HEK293 (cell line): ENCODE measurements at regions not wholly inside any gene's neighbourhood (a gene's known extent, or its start where the extent isn't known, plus 50 kb on each side); places are given as distances from the start of the nearest gene placed in this dataset.

Source experiments
- CTCF ChIA-PET: fragments of 350-600 bp; formaldehyde crosslinking; extraction: SDS; loops from one replicate; lab custom pipeline; 2021; ENCODE audit warnings: antibody characterized with exemption; lab: Yijun Ruan, JAX
- POLR2A ChIA-PET: fragments of 300-600 bp; formaldehyde crosslinking; extraction: SDS; loops from one replicate; lab custom pipeline; 2020; ENCODE audit warnings: antibody characterized with exemption, inconsistent platforms; lab: Yijun Ruan, JAX
- H3K27ac ChIP-seq: fragments of 200-500 bp; sonication (Bioruptor generic); 2 replicates; pipeline ENCODE4 v1.5.1; 2014; ENCODE audit warnings: low read depth, low read length, control low read depth, inconsistent platforms; ENCODE audit errors: extremely low read depth
- H3K36me3 ChIP-seq, 2 experiments: fragments of 200-500 bp in 1 of 2; sonication (Bioruptor generic) in 1 of 2; 1 replicate in 1 of 2; 2 replicates in 1 of 2; pipeline ENCODE4 v1.5.1; 2014 to 2017; ENCODE audit warnings: inconsistent platforms in 2 of 2, low read length in 2 of 2; ENCODE audit not compliant: control insufficient read depth in 2 of 2, insufficient read depth in 1 of 2
- H3K4me1 ChIP-seq: fragments of 200-500 bp; sonication (Bioruptor generic); 2 replicates; pipeline ENCODE4 v1.5.1; 2014; ENCODE audit warnings: mild to moderate bottlenecking, low read length, inconsistent platforms; ENCODE audit not compliant: control insufficient read depth, insufficient read depth
- H3K4me3 ChIP-seq: 2 replicates; pipeline ENCODE4 v1.5.1; 2011; ENCODE audit warnings: low read depth, mild to moderate bottlenecking, control low read depth, low read length, moderate library complexity
- H3K9me3 ChIP-seq: fragments of 200-500 bp; sonication (Bioruptor generic); 2 replicates; pipeline ENCODE4 v1.5.1; 2014; ENCODE audit warnings: low read depth, low read length, inconsistent platforms; ENCODE audit not compliant: control insufficient read depth, insufficient read depth
- IKZF3 ChIP-seq: fragments of 450-650 bp; IDR thresholded peaks from 2 replicates; pipeline ENCODE4 v1.5.0; 2018; ENCODE audit warnings: missing biosample characterization, mild to moderate bottlenecking, missing genetic modification characterization, moderate library complexity
- PRDM10 ChIP-seq: fragments of 450-650 bp; formaldehyde crosslinking; IDR thresholded peaks from 2 replicates; pipeline ENCODE4 v1.5.1; 2016; ENCODE audit warnings: missing biosample characterization, missing genetic modification characterization
- PRDM2 ChIP-seq: fragments of 450-650 bp; formaldehyde crosslinking; IDR thresholded peaks from 2 replicates; pipeline ENCODE4 v1.5.1; 2016; ENCODE audit warnings: missing biosample characterization, missing genetic modification characterization, borderline replicate concordance
- ZIC2 ChIP-seq: fragments of 450-650 bp; formaldehyde crosslinking; IDR thresholded peaks from 2 replicates; pipeline ENCODE4 v1.5.1; 2016; ENCODE audit warnings: missing biosample characterization, missing genetic modification characterization
- ZNF112 ChIP-seq: fragments of 450-650 bp; formaldehyde crosslinking; IDR thresholded peaks from 2 replicates; pipeline ENCODE4 v1.5.0; 2017; ENCODE audit warnings: missing biosample characterization, missing genetic modification characterization
- ZNF132 ChIP-seq: fragments of 450-650 bp; formaldehyde crosslinking; IDR thresholded peaks from 2 replicates; pipeline ENCODE4 v1.5.1; 2017; ENCODE audit warnings: missing biosample characterization, missing genetic modification characterization, borderline replicate concordance
- ZNF155 ChIP-seq: fragments of 450-650 bp; formaldehyde crosslinking; IDR thresholded peaks from 2 replicates; pipeline ENCODE4 v1.5.1; 2016; ENCODE audit warnings: missing biosample characterization, missing genetic modification characterization
- ZNF169 ChIP-seq: fragments of 450-650 bp; formaldehyde crosslinking; IDR thresholded peaks from 2 replicates; pipeline ENCODE4 v1.5.1; 2016; ENCODE audit warnings: missing biosample characterization, missing genetic modification characterization
- ZNF24 ChIP-seq: fragments of 450-650 bp; formaldehyde crosslinking; IDR thresholded peaks from 2 replicates; pipeline ENCODE4 v1.5.1; 2016; ENCODE audit warnings: missing biosample characterization, missing genetic modification characterization
- ZNF416 ChIP-seq: fragments of 450-650 bp; formaldehyde crosslinking; IDR thresholded peaks from 2 replicates; pipeline ENCODE4 v1.5.1; 2016; ENCODE audit warnings: missing biosample characterization, missing genetic modification characterization
- ZNF48 ChIP-seq: fragments of 450-650 bp; formaldehyde crosslinking; IDR thresholded peaks from 2 replicates; pipeline ENCODE4 v1.5.1; 2016; ENCODE audit warnings: missing biosample characterization, missing genetic modification characterization
- ZNF549 ChIP-seq: fragments of 450-650 bp; IDR thresholded peaks from 2 replicates; pipeline ENCODE4 v1.5.1; 2018; ENCODE audit warnings: missing biosample characterization, missing genetic modification characterization, mild to moderate bottlenecking, inconsistent platforms, moderate library complexity
- ZNF629 ChIP-seq: fragments of 450-650 bp; formaldehyde crosslinking; IDR thresholded peaks from 2 replicates; pipeline ENCODE4 v1.5.1; 2017; ENCODE audit warnings: missing biosample characterization, missing genetic modification characterization
- ZNF658 ChIP-seq: fragments of 450-650 bp; formaldehyde crosslinking; IDR thresholded peaks from 2 replicates; pipeline ENCODE4; 2016; ENCODE audit warnings: missing biosample characterization, missing genetic modification characterization
- ZNF664 ChIP-seq: fragments of 450-650 bp; formaldehyde crosslinking; IDR thresholded peaks from 2 replicates; pipeline ENCODE4 v1.5.1; 2016; ENCODE audit warnings: missing biosample characterization, missing genetic modification characterization
- ZNF692 ChIP-seq: fragments of 450-650 bp; formaldehyde crosslinking; IDR thresholded peaks from 2 replicates; pipeline ENCODE4 v1.5.1; 2016; ENCODE audit warnings: missing biosample characterization, missing genetic modification characterization
- TF ChIP-seq, protein P1 (sequence below): fragments of 450-650 bp; formaldehyde crosslinking; IDR thresholded peaks from 2 replicates; pipeline ENCODE4 v1.5.1; 2016; ENCODE audit warnings: missing biosample characterization, missing genetic modification characterization
- TF ChIP-seq, protein P2 (sequence below): fragments of 450-650 bp; formaldehyde crosslinking; IDR thresholded peaks from 2 replicates; pipeline ENCODE4 v1.5.1; 2017; ENCODE audit warnings: missing biosample characterization, missing genetic modification characterization
- TF ChIP-seq, protein P3 (sequence below): fragments of 450-650 bp; formaldehyde crosslinking; IDR thresholded peaks from 2 replicates; pipeline ENCODE4 v1.5.1; 2017; ENCODE audit warnings: missing biosample characterization, missing genetic modification characterization

- TF ChIP-seq PRDM2, result no peak
- TF ChIP-seq ZNF132, result no peak
- TF ChIP-seq ZNF658 (tag by site-specific recombination), result no peak
- no peak for TF ChIP-seq ZNF155 (tag by site-specific recombination)
- TF ChIP-seq ZNF549 (tag by site-specific recombination), result no peak
- TF ChIP-seq, protein P1, sequence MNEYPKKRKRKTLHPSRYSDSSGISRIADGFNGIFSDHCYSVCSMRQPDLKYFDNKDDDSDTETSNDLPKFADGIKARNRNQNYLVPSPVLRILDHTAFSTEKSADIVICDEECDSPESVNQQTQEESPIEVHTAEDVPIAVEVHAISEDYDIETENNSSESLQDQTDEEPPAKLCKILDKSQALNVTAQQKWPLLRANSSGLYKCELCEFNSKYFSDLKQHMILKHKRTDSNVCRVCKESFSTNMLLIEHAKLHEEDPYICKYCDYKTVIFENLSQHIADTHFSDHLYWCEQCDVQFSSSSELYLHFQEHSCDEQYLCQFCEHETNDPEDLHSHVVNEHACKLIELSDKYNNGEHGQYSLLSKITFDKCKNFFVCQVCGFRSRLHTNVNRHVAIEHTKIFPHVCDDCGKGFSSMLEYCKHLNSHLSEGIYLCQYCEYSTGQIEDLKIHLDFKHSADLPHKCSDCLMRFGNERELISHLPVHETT, result no peak
- TF ChIP-seq ZNF664, result no peak
These were observed 135.5 kb upstream of the SMAD3 start (continued) for GRCh38 chr15:66929843-66930402.

- CTCF ChIA-PET, result interaction anchor here (0.6 to 1.3 kb wide), 8 partner anchors 9 to 175 kb away, joined by 3 to 8 read pairs (median 4); no protein-coding TSS in a partner anchor
- POLR2A ChIA-PET, result interaction anchor here (1.3 to 1.7 kb wide), 2 partner anchors 15 to 23 kb away, joined by 3 to 5 read pairs; no protein-coding TSS in a partner anchor
- Histone ChIP-seq H3K4me1 (peaks cover 15% of the 10 kb centered on the region), H3K4me3 (no peak overlapping the region), H3K36me3 (no peaks in the 10 kb centered on the region), H3K9me3 (no peaks in the 10 kb centered on the region; the same call in 1 of the 2 replicates), H3K27ac (peak overlapping the region; percentile 33; the same call in 1 of the 2 replicates)
- TF ChIP-seq ZNF112 (tag by site-specific recombination) (no peak), ZNF692 (peak; percentile 39; the same call in 1 of the 2 replicates), ZIC2 (tag by site-specific recombination) (peak; percentile 42; the same call in 1 of the 2 replicates), ZNF48 (tag by site-specific recombination) (no peak), ZNF169 (tag by site-specific recombination) (peak; percentile 38; the same call in 1 of the 2 replicates), ZNF629 (tag by site-specific recombination) (peak; percentile 60), PRDM10 (peak; percentile 64), IKZF3 (tag by site-specific recombination) (peak; percentile 63; the same call in 1 of the 2 replicates), ZNF24 (tag by site-specific recombination) (peak; percentile 55), ZNF416 (tag by site-specific recombination) (0 out of 2 replicates have a peak, but pooled peaks have one; percentile 6)
- TF ChIP-seq, protein P2, sequence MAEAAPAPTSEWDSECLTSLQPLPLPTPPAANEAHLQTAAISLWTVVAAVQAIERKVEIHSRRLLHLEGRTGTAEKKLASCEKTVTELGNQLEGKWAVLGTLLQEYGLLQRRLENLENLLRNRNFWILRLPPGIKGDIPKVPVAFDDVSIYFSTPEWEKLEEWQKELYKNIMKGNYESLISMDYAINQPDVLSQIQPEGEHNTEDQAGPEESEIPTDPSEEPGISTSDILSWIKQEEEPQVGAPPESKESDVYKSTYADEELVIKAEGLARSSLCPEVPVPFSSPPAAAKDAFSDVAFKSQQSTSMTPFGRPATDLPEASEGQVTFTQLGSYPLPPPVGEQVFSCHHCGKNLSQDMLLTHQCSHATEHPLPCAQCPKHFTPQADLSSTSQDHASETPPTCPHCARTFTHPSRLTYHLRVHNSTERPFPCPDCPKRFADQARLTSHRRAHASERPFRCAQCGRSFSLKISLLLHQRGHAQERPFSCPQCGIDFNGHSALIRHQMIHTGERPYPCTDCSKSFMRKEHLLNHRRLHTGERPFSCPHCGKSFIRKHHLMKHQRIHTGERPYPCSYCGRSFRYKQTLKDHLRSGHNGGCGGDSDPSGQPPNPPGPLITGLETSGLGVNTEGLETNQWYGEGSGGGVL (tag by site-specific recombination), result peak; percentile 59; the same call in 1 of the 2 replicates
- TF ChIP-seq, protein P3, sequence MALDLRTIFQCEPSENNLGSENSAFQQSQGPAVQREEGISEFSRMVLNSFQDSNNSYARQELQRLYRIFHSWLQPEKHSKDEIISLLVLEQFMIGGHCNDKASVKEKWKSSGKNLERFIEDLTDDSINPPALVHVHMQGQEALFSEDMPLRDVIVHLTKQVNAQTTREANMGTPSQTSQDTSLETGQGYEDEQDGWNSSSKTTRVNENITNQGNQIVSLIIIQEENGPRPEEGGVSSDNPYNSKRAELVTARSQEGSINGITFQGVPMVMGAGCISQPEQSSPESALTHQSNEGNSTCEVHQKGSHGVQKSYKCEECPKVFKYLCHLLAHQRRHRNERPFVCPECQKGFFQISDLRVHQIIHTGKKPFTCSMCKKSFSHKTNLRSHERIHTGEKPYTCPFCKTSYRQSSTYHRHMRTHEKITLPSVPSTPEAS (tag by site-specific recombination), result no peak; the same call in 1 of the 2 replicates
These were observed 133.4 kb upstream of the SMAD3 start for GRCh38 chr15:66931768-66932633.
